B cell (primary cell): ENCODE measurements at regions not wholly inside any gene's neighbourhood (a gene's known extent, or its start where the extent isn't known, plus 50 kb on each side); places are given as distances from the start of the nearest gene placed in this dataset.

Experiments
- EZH2 ChIP-seq: IDR thresholded peaks from 2 replicates; pipeline ENCODE4 v1.6.1; 2012; ENCODE audit warnings: borderline replicate concordance, low read depth, mild to moderate bottlenecking, moderate library complexity, low read length; ENCODE audit not compliant: insufficient read depth, poor library complexity, severe bottlenecking
- TF ChIP-seq, protein P1 (sequence below): fragments of 200-600 bp; IDR thresholded peaks from one replicate; pipeline ENCODE4 v1.8.0; 2022; ENCODE audit warnings: antibody characterized with exemption, mild to moderate bottlenecking

GRCh38 chr12:115223991-115224390, 540.0 kb upstream of the TBX3 start:
- TF ChIP-seq, protein P1, sequence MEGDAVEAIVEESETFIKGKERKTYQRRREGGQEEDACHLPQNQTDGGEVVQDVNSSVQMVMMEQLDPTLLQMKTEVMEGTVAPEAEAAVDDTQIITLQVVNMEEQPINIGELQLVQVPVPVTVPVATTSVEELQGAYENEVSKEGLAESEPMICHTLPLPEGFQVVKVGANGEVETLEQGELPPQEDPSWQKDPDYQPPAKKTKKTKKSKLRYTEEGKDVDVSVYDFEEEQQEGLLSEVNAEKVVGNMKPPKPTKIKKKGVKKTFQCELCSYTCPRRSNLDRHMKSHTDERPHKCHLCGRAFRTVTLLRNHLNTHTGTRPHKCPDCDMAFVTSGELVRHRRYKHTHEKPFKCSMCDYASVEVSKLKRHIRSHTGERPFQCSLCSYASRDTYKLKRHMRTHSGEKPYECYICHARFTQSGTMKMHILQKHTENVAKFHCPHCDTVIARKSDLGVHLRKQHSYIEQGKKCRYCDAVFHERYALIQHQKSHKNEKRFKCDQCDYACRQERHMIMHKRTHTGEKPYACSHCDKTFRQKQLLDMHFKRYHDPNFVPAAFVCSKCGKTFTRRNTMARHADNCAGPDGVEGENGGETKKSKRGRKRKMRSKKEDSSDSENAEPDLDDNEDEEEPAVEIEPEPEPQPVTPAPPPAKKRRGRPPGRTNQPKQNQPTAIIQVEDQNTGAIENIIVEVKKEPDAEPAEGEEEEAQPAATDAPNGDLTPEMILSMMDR = no peak
- no peak for TF ChIP-seq EZH2
